AG04450 (cell line): ENCODE measurements at regions not wholly inside any gene's neighbourhood (a gene's known extent, or its start where the extent isn't known, plus 50 kb on each side); places are given as distances from the start of the nearest gene placed in this dataset.

ENCODE experiments used
- CTCF ChIA-PET: fragments of 300-600, 350-600 bp; formaldehyde crosslinking; extraction: SDS; loops from one replicate; lab custom pipeline; 2022; ENCODE audit warnings: antibody characterized with exemption, inconsistent platforms; lab: Charles Lee
- POLR2A ChIA-PET: fragments of 350-600 bp; formaldehyde crosslinking; extraction: SDS; loops from one replicate; lab custom pipeline; 2021; ENCODE audit warnings: antibody characterized with exemption, inconsistent platforms; lab: Yijun Ruan, JAX
- DNase-seq: peaks from one replicate; pipeline ENCODE4 v3.0.0-alpha.2; 2011; ENCODE audit warnings: low read depth, low spot score
- H3K27ac ChIP-seq: one replicate; pipeline ENCODE4 v1.5.1; 2012; ENCODE audit warnings: low read depth, low read length, control low read depth
- H3K27me3 ChIP-seq: one replicate; pipeline ENCODE4 v1.6.0; 2012; ENCODE audit warnings: low read length; ENCODE audit not compliant: control insufficient read depth, insufficient read depth
- H3K4me3 ChIP-seq: 2 replicates; pipeline ENCODE4 v1.5.1; 2011; ENCODE audit warnings: mild to moderate bottlenecking, low read depth, low read length, control low read depth
- H3K9me3 ChIP-seq: 2 replicates; pipeline ENCODE4 v1.5.1; 2012; ENCODE audit warnings: low read length; ENCODE audit not compliant: control insufficient read depth, insufficient read depth
- CTCF ChIP-seq: IDR thresholded peaks from 2 replicates; pipeline ENCODE4 v1.5.1; 2011; ENCODE audit warnings: low read depth, low read length, control low read depth, inconsistent platforms

DNA sequence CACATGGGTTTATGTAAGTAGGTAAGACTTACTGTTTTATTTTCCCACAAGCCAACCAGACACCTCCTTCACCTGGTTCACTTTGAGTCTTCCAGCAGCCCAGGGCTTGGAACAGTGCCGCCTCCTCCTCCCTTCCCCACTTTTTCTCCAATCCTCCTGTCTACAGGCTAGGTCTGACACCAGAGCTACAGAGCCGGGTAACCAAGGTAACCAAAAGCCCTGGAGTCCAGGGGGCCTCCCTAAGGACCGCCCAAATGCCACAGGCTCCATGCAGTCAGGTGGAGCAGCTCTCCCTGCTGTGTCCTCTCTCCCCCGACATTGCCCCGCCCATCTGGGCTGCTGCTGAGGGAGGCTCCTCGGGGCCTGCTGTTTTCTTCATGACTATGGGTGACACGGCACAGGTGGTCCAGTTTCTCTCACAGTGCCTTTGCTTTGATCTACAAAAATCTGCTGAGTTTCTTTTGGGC lies 138.0 kb upstream of the EFNA5 start:
- TF ChIP-seq CTCF = no peak
- ChIA-PET POLR2A (no interaction called here), CTCF (interaction anchor here (1.0 kb wide), 1 partner anchor 12 kb away, joined by 3 read pairs; no protein-coding TSS in a partner anchor)
- H3K27ac ChIP-seq = no peak overlapping the region
- H3K4me3 ChIP-seq = no peak overlapping the region
- H3K9me3 ChIP-seq = no peaks in the 10 kb centered on the region; the same call in 1 of the 2 replicates
- no peaks in the 10 kb centered on the region for H3K27me3 ChIP-seq
- no peak for DNase-seq

DNA sequence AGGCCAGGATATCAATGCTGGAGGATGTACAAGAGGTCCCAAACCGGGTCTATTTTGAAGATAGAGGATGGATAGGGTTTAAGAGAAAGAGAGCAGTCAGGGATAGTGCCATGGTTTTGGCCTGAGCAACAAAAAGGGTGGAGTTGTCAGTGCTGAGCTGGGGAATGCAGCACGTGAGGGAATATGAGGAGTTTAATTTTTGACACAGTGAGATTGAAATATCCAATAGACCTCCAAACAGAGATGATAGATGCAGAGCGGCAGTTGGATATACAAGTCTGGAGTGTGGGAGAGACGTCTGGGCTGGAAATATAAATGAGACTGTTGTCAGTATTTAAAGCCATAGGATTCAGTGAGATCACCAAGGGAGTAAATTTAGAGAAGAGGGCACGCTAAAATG lies 136.7 kb upstream of the EFNA5 start:
- CTCF ChIA-PET = no interaction called here
- no peak for DNase-seq
- POLR2A ChIA-PET = no interaction called here

GRCh38 chr5:107806705-107807104 lies 136.0 kb upstream of the EFNA5 start:
- no peak for TF ChIP-seq CTCF
- Histone ChIP-seq H3K27ac (no peak overlapping the region), H3K4me3 (no peak overlapping the region), H3K9me3 (no peaks in the 10 kb centered on the region; the same call in 1 of the 2 replicates), H3K27me3 (no peaks in the 10 kb centered on the region)
- DNase-seq = no peak
- POLR2A ChIA-PET = no interaction called here
- CTCF ChIA-PET = no interaction called here

More for the DNA sequence above, 136.7 kb upstream of the EFNA5 start:
- Histone ChIP-seq H3K4me3 (no peak overlapping the region), H3K27ac (no peak overlapping the region), H3K9me3 (no peaks in the 10 kb centered on the region; the same call in 1 of the 2 replicates), H3K27me3 (no peaks in the 10 kb centered on the region)
- TF ChIP-seq CTCF = no peak

GRCh38 chr5:107806271-107806670 lies 135.5 kb upstream of the EFNA5 start:
- Histone ChIP-seq H3K27ac (no peak overlapping the region), H3K27me3 (no peaks in the 10 kb centered on the region), H3K4me3 (no peak overlapping the region), H3K9me3 (no peaks in the 10 kb centered on the region; the same call in 1 of the 2 replicates)
- POLR2A ChIA-PET = no interaction called here
- no peak for TF ChIP-seq CTCF
- DNase-seq = no peak
- CTCF ChIA-PET = no interaction called here

DNA sequence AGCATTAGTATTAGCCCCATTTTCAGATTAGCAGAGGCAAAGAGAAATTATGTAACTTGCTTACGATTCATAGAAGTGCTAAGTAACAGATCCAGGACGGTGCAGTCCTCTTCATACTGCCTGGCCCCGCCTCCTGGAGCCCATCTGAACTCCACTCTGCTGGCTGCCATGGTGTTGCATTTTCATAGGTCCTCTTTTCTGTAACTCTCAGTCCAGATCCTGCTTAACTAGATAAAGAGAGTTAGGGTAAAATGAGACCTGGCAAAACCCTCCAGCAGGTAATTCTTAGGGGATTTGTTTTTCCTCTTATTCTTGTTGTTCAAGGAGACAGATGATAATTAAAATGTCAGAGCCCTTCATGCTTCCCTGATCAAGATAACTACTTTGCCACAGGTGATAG lies 135.1 kb upstream of the EFNA5 start:
- ChIA-PET POLR2A (no interaction called here), CTCF (no interaction called here)
- Histone ChIP-seq H3K9me3 (no peaks in the 10 kb centered on the region; the same call in 1 of the 2 replicates), H3K27me3 (no peaks in the 10 kb centered on the region), H3K27ac (no peak overlapping the region), H3K4me3 (no peak overlapping the region)
- DNase-seq = no peak
- TF ChIP-seq CTCF = no peak
